ENCODE measurements at regions not wholly inside any gene's neighbourhood (a gene's known extent, or its start where the extent isn't known, plus 50 kb on each side); places are given as distances from the start of the nearest gene placed in this dataset.

DNA sequence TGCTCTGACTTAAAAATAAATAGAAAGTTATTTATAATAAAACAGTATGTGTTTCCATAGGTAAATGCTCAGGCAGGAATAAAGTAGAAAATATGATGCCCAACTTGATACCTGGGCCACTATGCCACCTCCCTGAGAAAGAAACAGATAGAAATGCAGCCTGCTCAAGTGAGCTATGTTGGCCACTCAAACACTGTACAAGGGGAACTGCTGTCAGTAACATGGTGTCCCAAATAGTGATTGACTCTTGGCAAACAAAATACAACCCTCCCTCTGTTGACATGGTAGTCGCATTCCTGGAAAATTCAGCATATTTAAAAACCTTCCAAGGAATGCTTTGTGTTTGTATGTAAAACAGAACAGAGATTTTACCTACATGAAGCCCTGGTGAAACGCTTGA, 66.9 kb upstream of the KCNE2 start:
- Histone ChIP-seq H3K27me3 (ENCODE audit: low read depth) (no peaks in the 10 kb centered on the region), H3K27ac (replicated peaks) (no peak overlapping the region), H3K4me1 (peaks cover 23% of the 10 kb centered on the region), H3K36me3 (no peaks in the 10 kb centered on the region), H3K9me3 (replicated peaks) (peaks cover 10% of the 10 kb centered on the region), H3K4me3 (no peak overlapping the region)
- no peak for DNase-seq
- TF ChIP-seq, protein P1, sequence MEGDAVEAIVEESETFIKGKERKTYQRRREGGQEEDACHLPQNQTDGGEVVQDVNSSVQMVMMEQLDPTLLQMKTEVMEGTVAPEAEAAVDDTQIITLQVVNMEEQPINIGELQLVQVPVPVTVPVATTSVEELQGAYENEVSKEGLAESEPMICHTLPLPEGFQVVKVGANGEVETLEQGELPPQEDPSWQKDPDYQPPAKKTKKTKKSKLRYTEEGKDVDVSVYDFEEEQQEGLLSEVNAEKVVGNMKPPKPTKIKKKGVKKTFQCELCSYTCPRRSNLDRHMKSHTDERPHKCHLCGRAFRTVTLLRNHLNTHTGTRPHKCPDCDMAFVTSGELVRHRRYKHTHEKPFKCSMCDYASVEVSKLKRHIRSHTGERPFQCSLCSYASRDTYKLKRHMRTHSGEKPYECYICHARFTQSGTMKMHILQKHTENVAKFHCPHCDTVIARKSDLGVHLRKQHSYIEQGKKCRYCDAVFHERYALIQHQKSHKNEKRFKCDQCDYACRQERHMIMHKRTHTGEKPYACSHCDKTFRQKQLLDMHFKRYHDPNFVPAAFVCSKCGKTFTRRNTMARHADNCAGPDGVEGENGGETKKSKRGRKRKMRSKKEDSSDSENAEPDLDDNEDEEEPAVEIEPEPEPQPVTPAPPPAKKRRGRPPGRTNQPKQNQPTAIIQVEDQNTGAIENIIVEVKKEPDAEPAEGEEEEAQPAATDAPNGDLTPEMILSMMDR (IDR thresholded peaks at IDR 0.05; ENCODE audit: borderline replicate concordance): no peak
- intact Hi-C loops (cut with micrococcal nuclease): no loop called here

GRCh38 chr21:34298534-34299167, 65.2 kb upstream of the KCNE2 start:
- no peak overlapping the region for H3K27ac ChIP-seq (replicated peaks)
- no peak for DNase-seq
- no peaks in the 10 kb centered on the region for H3K27me3 ChIP-seq (ENCODE audit: low read depth)
- no peak overlapping the region for H3K4me3 ChIP-seq
- no peaks in the 10 kb centered on the region for H3K36me3 ChIP-seq
- peaks cover 10% of the 10 kb centered on the region for H3K9me3 ChIP-seq (replicated peaks)
- TF ChIP-seq, protein P1 (IDR thresholded peaks at IDR 0.05; ENCODE audit: borderline replicate concordance): no peak
- peaks cover 23% of the 10 kb centered on the region for H3K4me1 ChIP-seq
- intact Hi-C loops (cut with micrococcal nuclease): no loop called here

DNA sequence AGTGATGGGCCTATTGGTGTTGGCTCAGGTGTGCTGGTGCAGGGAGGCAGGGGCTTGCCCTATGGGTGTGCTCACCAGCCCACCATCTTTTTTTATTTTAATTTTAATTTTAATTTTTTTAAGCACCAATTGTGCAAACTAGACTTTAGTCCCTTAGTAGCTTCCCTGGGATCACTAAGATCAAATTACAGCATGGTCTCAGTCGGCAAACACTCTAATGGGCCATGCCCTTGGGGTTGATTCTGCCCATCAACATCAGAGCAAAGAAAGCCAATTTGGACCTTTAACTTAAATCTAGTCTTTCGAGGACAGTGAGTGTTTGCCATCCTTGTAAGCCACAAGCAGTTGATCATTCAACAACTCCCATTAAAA, 64.7 kb upstream of the KCNE2 start:
- Histone ChIP-seq H3K27ac (replicated peaks) (no peak overlapping the region), H3K9me3 (replicated peaks) (peaks cover 10% of the 10 kb centered on the region), H3K36me3 (no peaks in the 10 kb centered on the region), H3K27me3 (ENCODE audit: low read depth) (no peaks in the 10 kb centered on the region), H3K4me1 (peaks cover 23% of the 10 kb centered on the region), H3K4me3 (no peak overlapping the region)
- intact Hi-C loops (cut with micrococcal nuclease): no loop called here
- DNase-seq: no peak
- TF ChIP-seq, protein P1 (IDR thresholded peaks at IDR 0.05; ENCODE audit: borderline replicate concordance): no peak

GRCh38 chr21:34302521-34302920, 61.3 kb upstream of the KCNE2 start:
- TF ChIP-seq, protein P1 (IDR thresholded peaks at IDR 0.05; ENCODE audit: borderline replicate concordance): no peak
- Histone ChIP-seq H3K4me3 (no peak overlapping the region), H3K36me3 (no peaks in the 10 kb centered on the region), H3K27ac (replicated peaks) (no peak overlapping the region), H3K9me3 (replicated peaks) (peaks cover 10% of the 10 kb centered on the region), H3K4me1 (peaks cover 40% of the 10 kb centered on the region), H3K27me3 (ENCODE audit: low read depth) (no peaks in the 10 kb centered on the region)
- no peak for DNase-seq
- intact Hi-C loops (cut with micrococcal nuclease): no loop called here

GRCh38 chr21:34305605-34306604, 57.9 kb upstream of the KCNE2 start:
- H3K27me3 ChIP-seq (ENCODE audit: low read depth): no peaks in the 10 kb centered on the region
- intact Hi-C loops (cut with micrococcal nuclease): no loop called here
- H3K4me1 ChIP-seq: peaks cover 24% of the 10 kb centered on the region
- H3K9me3 ChIP-seq (replicated peaks): peaks cover 3% of the 10 kb centered on the region
- TF ChIP-seq, protein P1 (IDR thresholded peaks at IDR 0.05; ENCODE audit: borderline replicate concordance): no peak
- no peak for DNase-seq
- H3K27ac ChIP-seq (replicated peaks): peak overlapping the region; percentile 41
- no peaks in the 10 kb centered on the region for H3K36me3 ChIP-seq
- no peak overlapping the region for H3K4me3 ChIP-seq
